HFF-Myc (cell line): ENCODE measurements at regions not wholly inside any gene's neighbourhood (a gene's known extent, or its start where the extent isn't known, plus 50 kb on each side); places are given as distances from the start of the nearest gene placed in this dataset.
"Not testable (repeated sequence)": the region's sequence is repeated elsewhere in the genome, so short reads cannot be mapped to it uniquely, and the experiment has no call there.

Experiments used
- DNase-seq: peaks from one replicate; pipeline ENCODE4 v3.0.0-alpha.2; 2011; ENCODE audit warnings: low read depth; ENCODE audit errors: extremely low read depth
- H3K4me3 ChIP-seq: replicated peaks from 2 replicates; pipeline ENCODE4 v1.5.1; 2011; ENCODE audit warnings: low read depth, mild to moderate bottlenecking, control low read depth, low read length
- TF ChIP-seq, protein P1 (sequence below): IDR thresholded peaks from 2 replicates; pipeline ENCODE4 v1.5.1; 2012; ENCODE audit warnings: mild to moderate bottlenecking, low read depth, low read length, control low read depth; ENCODE audit errors: missing control alignments

DNA sequence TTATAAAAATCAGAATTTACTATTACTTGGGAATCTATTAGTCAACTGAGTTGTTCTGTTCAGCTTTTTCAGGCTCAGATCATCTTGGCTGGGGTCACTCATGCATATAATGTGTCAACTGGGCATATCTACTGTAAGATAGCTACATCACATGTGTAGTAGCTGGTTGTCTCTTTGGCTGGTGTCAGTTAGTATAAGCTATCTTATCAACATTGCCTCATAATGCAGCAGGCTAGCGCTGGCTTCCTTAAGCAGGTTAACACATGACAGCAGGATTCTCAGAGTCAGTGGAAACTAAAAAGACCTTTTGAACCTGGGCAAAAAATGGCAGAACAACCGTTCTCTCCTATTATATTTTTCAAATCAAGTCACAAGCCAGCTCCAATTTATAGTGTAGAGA lies 378.3 kb upstream of the PCDH10 start:
- H3K4me3 ChIP-seq, result no peak overlapping the region
- no peak for DNase-seq
- TF ChIP-seq, protein P1, sequence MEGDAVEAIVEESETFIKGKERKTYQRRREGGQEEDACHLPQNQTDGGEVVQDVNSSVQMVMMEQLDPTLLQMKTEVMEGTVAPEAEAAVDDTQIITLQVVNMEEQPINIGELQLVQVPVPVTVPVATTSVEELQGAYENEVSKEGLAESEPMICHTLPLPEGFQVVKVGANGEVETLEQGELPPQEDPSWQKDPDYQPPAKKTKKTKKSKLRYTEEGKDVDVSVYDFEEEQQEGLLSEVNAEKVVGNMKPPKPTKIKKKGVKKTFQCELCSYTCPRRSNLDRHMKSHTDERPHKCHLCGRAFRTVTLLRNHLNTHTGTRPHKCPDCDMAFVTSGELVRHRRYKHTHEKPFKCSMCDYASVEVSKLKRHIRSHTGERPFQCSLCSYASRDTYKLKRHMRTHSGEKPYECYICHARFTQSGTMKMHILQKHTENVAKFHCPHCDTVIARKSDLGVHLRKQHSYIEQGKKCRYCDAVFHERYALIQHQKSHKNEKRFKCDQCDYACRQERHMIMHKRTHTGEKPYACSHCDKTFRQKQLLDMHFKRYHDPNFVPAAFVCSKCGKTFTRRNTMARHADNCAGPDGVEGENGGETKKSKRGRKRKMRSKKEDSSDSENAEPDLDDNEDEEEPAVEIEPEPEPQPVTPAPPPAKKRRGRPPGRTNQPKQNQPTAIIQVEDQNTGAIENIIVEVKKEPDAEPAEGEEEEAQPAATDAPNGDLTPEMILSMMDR, result no peak

DNA sequence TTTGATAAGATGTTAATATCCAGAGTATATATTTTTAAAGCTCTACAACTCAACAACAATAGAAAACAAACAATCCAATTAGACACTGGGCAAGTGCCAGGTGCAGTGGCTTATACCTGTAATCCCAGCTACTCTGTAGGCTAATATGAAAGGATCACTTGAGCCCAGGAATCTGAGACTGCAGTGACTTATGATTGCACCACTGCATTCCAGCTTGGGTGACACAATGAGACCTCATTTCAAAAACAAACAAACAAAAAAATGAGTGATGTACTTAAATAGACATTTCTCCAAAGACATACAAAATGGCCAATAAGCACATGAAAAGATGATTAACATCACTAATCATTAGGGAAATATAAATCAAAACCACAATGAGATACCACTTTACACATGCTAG lies 356.8 kb upstream of the PCDH10 start:
- TF ChIP-seq, protein P1, result no peak
- no peak overlapping the region for H3K4me3 ChIP-seq
- no peak for DNase-seq

DNA sequence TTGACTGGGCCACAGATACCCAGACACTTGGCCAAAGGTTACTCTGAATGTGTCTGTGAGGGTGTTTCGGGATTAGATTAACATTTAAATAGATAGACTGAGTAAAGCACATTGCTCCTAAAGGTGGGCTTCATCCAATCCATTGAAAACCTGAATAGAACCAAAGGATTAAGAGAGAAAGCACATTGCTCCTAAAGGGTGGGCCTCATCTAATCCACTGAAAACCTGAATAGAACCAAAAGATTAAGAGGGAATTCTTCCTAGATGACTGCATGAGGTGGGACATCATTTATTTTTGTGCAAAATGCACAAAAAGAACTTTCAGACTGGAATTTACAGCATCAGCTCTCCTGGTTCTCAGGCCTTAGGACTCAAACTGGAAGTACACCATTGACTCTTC lies 351.2 kb upstream of the PCDH10 start:
- TF ChIP-seq, protein P1, result no peak
- no peak for DNase-seq
- no peak overlapping the region for H3K4me3 ChIP-seq

DNA sequence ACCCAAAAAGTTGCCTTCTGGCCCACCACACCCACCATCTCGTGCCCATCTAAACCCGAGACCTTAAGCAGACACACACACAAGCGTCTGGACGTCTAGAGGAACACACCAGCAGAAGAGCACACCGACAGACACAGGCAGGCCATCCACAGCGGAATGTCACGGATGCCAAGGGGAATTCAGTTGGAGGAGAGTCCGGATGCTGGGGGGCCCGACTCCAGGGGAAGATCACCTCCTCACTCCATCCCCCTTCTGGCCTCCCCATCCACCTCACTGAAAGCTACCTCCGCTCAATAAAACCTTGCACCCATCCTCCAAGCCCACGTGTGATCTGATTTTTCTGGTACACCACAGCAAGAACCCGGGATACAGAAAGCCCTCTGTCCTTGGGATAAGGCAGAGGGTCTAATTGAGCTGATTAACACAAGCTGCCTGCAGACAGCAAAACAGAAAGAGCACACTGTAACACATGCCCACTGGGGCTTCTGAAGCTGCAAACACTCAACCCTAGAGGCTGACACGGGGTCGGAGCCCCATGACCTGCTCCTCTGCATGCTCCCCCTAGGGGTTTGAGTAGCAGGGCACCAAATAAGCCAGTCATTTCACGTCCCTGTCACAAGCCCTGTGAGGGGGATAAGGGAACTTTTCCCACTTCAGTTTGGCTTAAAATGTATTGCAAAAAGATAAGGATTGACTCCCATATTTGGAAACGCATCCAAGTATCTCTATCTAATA lies 339.6 kb upstream of the PCDH10 start:
- DNase-seq, result no peak
- TF ChIP-seq, protein P1, result no peak
- no peak overlapping the region for H3K4me3 ChIP-seq

DNA sequence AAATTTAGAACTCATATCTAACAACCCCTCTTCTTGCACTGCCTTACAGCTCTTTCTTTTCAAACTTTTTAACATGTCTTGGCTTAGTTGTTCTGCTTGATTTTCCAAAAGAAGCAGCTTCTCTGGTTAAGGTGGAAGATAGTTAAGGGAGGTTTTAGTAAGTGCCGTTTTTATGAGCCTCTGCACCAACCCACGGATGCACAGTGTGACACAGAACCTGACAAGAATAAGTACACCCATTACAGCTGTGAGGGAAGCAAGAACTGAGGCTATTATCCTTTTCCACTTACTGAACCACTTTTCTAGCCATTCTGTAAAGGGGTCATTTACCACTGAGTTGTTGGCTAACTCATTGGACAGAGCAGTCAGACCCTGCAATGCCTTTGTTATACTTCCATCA lies 336.0 kb upstream of the PCDH10 start:
- not testable (repeated sequence) for H3K4me3 ChIP-seq, DNase-seq

DNA sequence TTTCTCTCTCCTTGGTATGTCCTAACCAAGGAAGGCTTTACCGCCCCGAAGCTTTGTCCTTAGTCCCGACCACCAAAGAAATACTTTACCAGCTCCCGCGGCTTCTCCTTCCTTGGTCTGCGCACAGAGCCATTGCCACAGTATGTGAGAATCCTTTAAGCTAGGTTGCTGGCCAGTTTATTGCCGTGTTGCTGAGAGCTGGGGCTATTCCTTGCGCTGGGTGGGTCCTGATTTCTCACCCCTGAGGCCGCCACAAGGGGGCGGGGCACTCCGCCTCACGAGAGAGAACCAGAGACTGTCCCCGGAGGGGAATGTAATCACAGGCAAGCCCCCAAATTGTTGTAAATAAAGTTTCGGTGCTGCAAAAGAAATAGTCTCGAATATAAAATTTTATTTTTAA lies 331.0 kb upstream of the PCDH10 start:
- no peak for DNase-seq
- no peak overlapping the region for H3K4me3 ChIP-seq
- TF ChIP-seq, protein P1, result no peak

DNA sequence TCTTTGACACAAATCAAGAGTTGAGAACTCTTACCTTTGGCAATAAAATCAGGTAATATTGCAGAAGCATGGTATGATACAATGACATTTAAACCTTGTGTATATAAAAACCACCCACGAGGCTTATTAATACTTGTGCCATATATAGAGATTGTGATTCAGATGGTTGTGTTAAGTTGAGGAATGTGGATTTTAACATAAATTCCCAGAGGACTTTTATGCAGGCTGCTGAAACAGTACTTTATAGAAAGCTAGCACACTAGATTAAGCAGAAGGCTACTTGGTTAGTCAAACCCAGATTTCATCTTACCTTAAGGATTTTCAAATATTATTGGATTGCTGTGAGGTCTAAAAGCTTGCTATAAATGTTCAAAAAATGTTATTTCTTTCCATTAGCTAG lies 325.7 kb upstream of the PCDH10 start:
- no peak for DNase-seq
- TF ChIP-seq, protein P1, result no peak
- no peak overlapping the region for H3K4me3 ChIP-seq
